ENCODE measurements at regions not wholly inside any gene's neighbourhood (a gene's known extent, or its start where the extent isn't known, plus 50 kb on each side); places are given as distances from the start of the nearest gene placed in this dataset.

- H3K9ac ChIP-seq (ENCODE audit: extremely low read depth, insufficient read length, low read length): no peak overlapping the region
Measured at GRCh38 chr13:94851576-94851975, 139.2 kb upstream of the SOX21 start.

More at GRCh38 chr13:94851576-94851975, 139.2 kb upstream of the SOX21 start:
- no peak overlapping the region for H3K18ac ChIP-seq (ENCODE audit: insufficient read length, low read depth, low read length)
- H3K23ac ChIP-seq (ENCODE audit: insufficient read length, low read depth, low read length): no peak overlapping the region
- H4K20me1 ChIP-seq (ENCODE audit: control insufficient read depth, insufficient read depth, insufficient read length): no peaks in the 10 kb centered on the region
- no peaks in the 10 kb centered on the region for H3K9me3 ChIP-seq (ENCODE audit: control insufficient read depth, low read depth, low read length)
- H3K27ac ChIP-seq (ENCODE audit: insufficient read length, low read depth, low read length): no peak overlapping the region
- no peaks in the 10 kb centered on the region for H3K4me1 Mint-ChIP-seq
- H3K36me3 Mint-ChIP-seq (ENCODE audit: insufficient read depth in 1 of 3, low read depth in 3 of 3): peaks cover 0 to 10% (median 0%) of the 10 kb centered on the region in 3 experiments; a peak in 2 of 7 replicates
- H2BK12ac ChIP-seq (ENCODE audit: insufficient read length, low read depth, low read length): no peak overlapping the region
- H2BK20ac ChIP-seq (ENCODE audit: low read depth, low read length, poor library complexity, severe bottlenecking): no peak overlapping the region
- H3K9me3 Mint-ChIP-seq: peaks cover 0 to 1% of the 10 kb centered on the region in 2 experiments; a peak in 3 of 5 replicates
- H3T11ph ChIP-seq (ENCODE audit: low read length): no peak overlapping the region
- no peaks in the 10 kb centered on the region for H3K79me1 ChIP-seq (ENCODE audit: insufficient read depth, low read depth, low read length, poor library complexity, severe bottlenecking)
- no peaks in the 10 kb centered on the region for H3K79me2 ChIP-seq (ENCODE audit: insufficient read depth, low read length)
- no peaks in the 10 kb centered on the region for H3K27me3 ChIP-seq (ENCODE audit: insufficient read depth, low read length)
- H3K4me2 ChIP-seq (ENCODE audit: insufficient read depth, insufficient read length, low read length): no peak overlapping the region
- no peak overlapping the region for H2AK5ac ChIP-seq (ENCODE audit: insufficient read length, low read length)
- H4K8ac ChIP-seq (replicated peaks; ENCODE audit: insufficient read length, low read depth, low read length): no peak overlapping the region
- H2BK120ac ChIP-seq (ENCODE audit: low read depth, low read length, poor library complexity, severe bottlenecking): no peak overlapping the region
- peaks cover 2% of the 10 kb centered on the region; the same call in 1 of the 2 replicates for H3K27me3 Mint-ChIP-seq (ENCODE audit: low read depth)
- H3K4me3 Mint-ChIP-seq: no peak overlapping the region
- H2BK5ac ChIP-seq (ENCODE audit: insufficient read length, low read length): no peak overlapping the region
- no peak overlapping the region for H2BK15ac ChIP-seq (ENCODE audit: low read depth, low read length)
- no peak overlapping the region for H3K27ac Mint-ChIP-seq
- no CpG with 5 or more reads among the region's 1 CpG for WGBS (ENCODE audit: extremely low coverage, insufficient read length, low lambda C conversion rate)
- TF ChIP-seq CTCF (conservative IDR thresholded peaks at IDR 0.05): no peak
- H2AFZ ChIP-seq (ENCODE audit: low read length): no peak overlapping the region
- H3K4ac ChIP-seq (ENCODE audit: low read depth, low read length): no peak overlapping the region
- no peak overlapping the region for H3K14ac ChIP-seq (ENCODE audit: insufficient read depth, low read length)
- no peak overlapping the region for H4K5ac ChIP-seq (ENCODE audit: insufficient read length, low read depth, low read length)
- no peaks in the 10 kb centered on the region for H3K4me1 ChIP-seq (ENCODE audit: insufficient read depth, low read length)
- H3K56ac ChIP-seq (ENCODE audit: insufficient read length, low read depth, low read length): no peak overlapping the region
- no peak for DNase-seq
- no peaks in the 10 kb centered on the region for H3K23me2 ChIP-seq (ENCODE audit: insufficient read length, low read depth, low read length, poor library complexity, severe bottlenecking)
- no peak overlapping the region for H4K91ac ChIP-seq (ENCODE audit: insufficient read length, low read depth, low read length)

Measured in H9 (cell line).